ENCODE measurements at regions not wholly inside any gene's neighbourhood (a gene's known extent, or its start where the extent isn't known, plus 50 kb on each side); places are given as distances from the start of the nearest gene placed in this dataset.
"Not testable (repeated sequence)": the region's sequence is repeated elsewhere in the genome, so short reads cannot be mapped to it uniquely, and the experiment has no call there.

DNA sequence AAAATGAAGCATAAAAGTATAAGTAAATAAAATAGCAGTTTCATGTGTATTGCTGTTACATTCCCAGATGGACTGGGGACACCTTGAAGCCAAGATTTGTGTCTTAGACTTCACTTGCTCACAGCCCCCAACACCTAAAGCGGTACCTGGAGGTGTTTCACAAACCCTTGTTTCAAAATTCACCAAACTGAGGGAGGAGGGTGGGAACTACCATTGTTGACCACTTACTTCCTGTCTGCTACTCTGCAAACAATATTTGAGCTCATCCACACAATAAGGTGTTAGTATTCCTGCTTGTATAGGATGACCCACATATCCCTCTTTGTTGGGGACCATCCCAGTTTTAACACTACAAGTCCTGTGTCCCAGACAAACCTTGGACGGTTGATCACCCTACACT is 115.9 kb upstream of the SYT6 start:
- DNase-seq (ENCODE audit: low read depth), result no peak

DNA sequence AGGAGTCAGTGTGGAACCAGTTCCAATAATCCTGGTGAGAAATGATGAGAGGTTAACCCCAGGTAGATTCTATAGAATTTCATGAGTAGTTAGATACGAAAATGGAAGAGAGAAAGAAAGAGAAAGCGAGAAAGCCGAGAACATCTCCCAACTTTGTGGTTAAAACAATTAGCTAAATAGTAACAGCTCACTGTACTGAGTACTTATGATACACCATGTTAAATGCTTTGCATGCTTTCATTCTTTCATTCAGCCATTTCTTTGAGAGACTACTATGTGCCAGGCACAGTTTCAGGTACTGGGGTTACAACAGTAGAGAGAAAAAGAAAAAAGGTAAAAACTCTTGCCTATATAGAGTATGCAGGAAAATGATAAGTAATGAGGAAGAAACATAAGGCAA is 109.7 kb upstream of the SYT6 start:
- no peak for DNase-seq (ENCODE audit: low read depth)

DNA sequence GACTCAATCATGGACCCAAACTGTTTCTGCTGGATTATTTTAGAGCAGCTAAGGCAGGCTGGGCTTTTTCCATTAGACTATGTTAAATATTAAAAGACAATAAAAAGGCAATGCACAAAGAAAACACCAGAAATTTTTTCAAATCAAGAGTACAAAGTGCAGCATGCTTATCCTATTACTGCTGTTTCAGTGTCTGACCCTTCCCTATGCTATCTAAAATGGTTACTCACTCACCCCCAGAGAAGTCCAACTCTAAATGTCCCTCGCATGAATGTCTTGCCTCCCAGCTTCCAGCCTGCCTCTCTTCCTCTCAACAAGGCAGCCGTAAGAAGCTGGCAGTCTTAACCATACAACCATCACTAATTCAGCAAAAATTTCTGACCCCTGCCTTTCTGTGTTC is 108.7 kb upstream of the SYT6 start:
- DNase-seq (ENCODE audit: low read depth), result peak; percentile 2

DNA sequence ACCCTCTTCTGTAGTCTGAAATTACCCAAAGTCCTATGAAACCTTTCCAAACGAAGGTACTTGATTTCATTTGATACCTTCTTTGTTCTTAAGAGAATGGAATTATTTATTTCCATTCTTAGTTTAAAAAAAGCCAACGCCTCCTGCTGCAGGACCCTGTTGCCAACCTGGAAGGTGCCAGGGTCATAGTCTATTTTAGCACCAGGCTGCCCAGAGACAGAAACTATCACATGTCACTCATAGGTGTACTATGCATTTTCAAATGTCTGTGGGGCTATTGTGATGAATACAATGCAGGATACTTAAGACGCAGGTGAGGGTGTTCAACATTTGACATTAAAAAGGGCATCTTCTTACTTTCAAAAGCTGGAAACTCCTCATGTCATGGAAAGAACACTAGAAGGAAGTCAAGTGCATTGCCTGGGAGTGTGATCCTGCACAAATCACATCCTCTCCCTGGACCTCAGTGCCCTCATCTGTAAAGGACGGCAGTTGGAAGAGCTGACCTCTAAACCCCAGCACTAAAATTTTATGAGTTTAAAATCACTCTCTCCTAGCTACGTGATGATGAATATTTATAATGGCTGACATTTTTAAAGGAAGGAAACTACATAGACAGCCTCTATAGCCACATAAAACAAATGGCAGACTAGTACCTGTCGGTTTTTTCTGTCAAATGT is 107.3 kb upstream of the SYT6 start:
- no peak for DNase-seq (ENCODE audit: low read depth)

DNA sequence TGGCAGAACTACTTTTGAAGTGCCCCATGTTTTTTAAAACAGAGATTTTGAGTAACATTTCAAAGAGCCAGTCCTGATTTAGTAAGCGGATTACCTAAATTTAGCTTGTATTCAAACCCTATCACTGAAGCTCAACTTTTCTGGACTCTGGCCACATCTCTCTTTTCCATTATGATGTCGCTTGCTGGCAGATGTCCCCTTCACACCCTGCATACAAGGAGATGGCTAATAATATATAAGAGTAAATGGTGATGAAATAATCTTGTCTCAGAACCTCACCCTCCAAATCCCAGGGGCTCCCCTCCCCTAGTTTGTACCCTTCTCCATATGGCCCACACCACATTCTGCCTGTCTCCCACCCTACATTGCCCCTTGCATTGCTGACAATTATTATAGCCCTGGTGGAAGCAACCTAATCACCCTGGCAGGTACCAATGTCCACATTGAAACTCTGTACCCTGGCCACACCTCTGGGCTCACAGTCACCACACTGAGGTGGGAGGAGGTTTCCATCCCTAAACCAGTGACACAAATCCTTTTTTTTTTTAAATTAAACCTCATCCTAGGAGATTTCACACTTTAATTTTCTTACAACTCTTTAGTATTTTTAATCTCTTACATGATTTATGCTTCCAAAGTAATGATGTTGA is 106.0 kb upstream of the SYT6 start:
- DNase-seq (ENCODE audit: low read depth), result no peak

DNA sequence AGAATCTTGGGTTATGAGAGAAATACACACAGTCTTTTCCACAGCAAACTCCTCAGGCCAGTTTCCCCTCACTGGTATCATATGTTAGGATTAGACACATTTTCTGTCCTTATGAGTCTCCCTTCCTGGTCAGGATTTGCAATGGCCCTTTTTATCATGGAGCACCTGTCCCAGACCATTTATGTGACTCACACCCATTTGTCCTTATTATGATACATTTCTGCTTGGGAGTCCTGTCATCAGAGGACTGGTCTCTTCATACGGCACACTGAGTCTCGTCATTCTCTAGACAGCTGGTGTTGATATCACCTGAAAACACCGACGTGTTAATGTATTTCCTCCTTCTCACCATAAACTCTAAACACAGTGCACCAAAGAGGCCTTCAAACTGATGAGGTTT is 105.0 kb upstream of the SYT6 start:
- DNase-seq (ENCODE audit: low read depth), result no peak

DNA sequence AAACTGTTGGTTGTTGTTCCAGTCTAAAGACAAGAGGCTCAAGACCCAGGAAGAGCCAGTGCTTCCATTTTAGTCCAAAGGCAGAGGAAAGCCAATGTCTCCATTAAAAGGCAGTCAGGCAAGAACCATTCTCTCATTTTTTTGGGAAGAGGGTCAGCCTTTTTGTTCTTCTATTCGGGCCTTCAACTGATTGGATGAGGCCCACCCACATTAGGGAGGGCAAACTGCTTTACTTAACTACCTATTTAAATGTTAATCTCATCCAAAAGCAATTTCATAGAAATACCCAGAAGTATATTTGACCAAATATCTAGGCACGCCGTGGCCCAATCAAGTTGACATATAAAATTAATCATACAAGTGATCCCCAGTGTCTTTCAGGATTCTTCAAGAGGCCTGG is 104.4 kb upstream of the SYT6 start:
- no peak for DNase-seq (ENCODE audit: low read depth)

DNA sequence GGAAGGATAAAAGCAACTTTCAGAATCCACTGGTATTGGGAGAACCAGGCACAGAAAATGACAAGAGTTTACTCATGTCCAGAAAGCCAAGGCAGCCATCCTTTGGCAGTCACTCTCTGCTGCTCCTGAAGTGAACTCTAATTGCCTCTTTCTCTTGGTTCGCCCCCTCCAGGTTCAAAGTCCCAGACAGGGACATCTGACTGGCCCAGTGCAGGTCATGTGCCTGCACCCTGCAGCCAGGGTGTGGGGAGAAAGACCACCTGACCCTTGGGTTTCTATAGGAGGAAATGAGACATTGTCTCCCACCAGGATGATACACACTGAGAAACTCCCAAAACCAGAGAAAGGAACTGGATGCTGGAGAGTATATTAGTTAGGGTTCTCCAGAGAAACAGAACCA is 103.9 kb upstream of the SYT6 start:
- DNase-seq (ENCODE audit: low read depth), result no peak

DNA sequence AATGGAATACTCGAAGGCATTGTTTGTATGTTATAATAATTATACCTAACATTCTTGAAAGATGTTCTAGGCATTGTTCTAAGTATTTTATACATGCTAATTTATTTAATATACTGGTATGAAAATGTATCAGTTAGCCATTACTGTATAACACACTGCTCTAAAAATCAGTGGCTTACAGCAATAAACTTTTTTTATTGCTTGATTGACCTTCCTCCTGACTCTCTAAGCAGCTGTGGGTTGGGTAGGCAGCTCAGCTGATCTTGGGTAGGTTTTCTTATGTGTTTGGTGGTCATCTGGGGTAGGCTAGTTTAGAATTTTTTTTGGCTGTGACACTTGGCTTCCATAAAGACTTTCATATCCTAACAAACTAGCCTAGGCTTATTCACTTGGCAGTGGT is 100.2 kb upstream of the SYT6 start:
- DNase-seq (ENCODE audit: low read depth), result no peak

DNA sequence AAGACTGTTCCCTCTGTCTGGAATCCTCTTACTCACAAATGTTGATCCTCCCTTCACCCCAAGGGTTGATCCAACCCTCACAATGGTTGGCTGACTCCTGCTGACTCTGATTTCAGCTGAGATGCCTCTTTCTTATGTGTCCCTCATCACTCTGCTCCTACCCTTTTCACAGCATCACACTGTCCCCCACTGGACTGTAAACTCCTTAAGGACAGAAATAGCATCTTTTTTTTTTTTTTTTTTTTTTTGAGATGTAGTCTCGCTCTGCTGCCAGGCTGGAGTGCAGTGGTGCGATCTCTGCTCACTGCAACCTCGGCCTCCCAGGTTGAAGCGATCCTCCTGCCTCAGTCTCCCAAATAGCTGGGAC is 97.9 kb upstream of the SYT6 start:
- DNase-seq (ENCODE audit: low read depth), result no peak

DNA sequence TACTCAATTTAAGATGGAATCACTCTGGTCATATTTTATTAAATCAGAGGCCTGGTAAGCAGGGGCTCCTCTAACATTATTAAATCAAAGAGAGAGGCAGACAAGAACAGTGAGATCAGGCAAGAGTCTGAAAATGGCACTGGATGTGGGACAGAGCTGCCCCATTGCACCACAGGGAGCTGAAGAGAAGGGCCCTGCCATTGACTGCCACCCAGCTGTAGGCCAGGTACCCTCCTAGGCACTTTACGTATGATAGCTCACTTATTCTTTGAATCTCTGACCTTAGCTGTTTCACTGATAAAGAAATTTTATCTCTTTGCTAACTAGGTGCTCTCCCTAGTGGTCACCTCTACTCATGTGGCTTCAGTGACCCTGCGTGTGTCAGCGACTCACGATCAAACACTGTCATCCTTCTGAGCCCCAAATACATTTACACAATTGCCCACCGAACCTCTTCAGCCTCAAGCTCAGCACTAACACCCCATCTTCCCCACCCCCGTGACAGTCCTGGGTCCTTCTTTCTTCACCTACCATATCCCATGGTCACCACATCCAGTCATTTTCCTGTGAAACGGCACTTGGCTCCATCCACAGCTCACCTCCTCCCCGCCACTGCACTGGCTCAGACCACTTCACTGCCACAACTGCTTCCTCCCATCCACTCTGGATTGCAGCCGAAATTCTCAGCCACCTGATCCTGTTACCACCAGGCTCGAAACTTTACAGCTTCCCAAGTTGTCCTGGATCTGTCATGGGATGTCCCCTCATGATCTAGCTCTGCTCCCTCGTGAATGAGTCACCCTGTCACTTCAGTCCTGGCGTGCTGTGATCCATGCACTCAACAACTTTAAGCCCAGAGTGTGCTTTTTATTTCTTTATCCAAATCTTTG is 97.3 kb upstream of the SYT6 start:
- no peak for DNase-seq (ENCODE audit: low read depth)

DNA sequence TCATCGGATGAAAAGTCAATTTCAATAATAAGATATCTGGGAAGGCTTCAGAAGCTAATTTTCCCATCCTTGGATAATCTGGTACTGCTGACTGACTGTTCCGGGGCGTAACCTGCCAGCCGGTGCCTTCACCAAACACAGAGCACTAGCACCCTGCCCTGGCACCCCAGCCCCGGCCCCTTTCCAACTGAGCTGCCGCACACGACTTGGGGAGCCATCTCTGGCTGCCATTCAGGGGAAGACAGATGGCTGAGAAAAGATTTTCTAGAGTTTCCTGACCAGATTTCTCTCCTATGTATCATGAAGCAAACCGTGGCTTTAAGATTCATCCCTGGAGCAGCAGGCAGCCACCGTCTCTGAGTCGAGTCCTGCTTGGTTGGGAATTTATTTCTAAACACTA is 96.0 kb upstream of the SYT6 start:
- no peak for DNase-seq (ENCODE audit: low read depth)

DNA sequence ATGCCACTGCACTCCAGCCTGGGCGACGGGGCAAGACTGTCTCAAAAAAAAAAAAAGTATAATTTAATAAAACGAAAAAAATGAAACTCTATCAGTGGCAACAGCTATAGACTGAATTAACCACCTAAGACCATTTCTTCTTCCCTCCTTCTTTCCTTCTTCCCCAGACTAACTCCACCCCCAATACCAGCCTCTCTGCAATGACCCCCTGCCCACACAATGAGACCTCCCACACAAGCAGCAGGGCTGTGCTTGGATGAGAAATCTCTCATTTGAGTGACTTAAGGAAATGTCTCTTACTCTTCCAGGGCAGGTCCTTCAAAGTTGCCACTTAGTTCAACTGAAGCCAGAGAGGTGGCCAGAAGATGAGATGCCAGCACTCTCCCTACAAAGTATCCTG is 94.5 kb upstream of the SYT6 start:
- DNase-seq (ENCODE audit: low read depth), result no peak

DNA sequence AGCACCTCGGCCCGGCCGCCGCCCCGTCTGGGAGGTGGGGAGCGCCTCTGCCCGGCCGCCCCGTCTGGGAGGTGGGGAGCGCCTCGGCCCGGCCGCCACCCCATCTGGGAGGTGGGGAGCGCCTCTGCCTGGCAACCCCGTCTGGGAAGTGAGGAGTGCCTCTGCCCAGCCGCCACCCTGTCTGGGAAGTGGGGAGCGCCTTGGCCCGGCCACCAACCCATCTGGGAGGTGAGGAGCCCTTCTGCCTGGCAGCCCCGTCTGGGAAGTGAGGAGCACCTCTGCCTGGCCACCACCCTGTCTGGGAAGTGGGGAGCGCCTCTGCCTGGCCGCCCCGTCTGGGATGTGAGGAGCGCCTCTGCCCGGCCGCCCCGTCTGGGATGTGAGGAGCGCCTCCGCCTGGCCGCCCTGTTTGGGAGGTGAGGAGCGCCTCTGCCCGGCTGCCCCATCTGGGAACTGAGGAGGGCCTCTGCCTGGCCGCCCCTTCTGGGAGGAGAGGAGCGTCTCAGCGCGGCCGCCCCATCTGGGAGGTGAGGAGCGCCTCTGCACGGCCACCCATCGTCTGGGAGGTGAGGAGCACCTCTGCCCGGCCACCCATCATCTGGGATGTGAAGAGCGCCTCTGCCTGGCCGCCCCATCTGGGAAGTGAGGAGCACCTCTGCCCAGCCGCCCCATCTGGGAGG is 89.0 kb upstream of the SYT6 start:
- not testable (repeated sequence) for DNase-seq (ENCODE audit: low read depth)

DNA sequence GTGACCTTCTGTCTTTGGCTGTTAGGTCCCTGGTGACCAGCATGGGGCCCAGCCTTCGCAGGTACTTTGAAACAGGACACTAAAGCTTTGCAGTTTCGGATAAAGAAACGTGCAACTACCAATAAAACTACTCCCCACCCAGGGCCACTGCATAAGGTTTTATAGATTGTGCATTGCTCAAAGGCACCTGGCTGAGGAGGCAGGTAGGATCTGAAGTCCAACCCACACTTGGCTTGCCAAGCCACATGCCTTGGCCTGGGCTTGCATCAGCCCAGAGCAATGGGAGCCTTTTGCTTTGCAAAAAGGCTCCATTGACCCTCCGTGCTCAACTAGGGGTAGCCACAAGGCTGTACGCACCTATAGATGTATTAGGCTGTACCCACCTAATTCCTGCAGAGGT is 84.4 kb upstream of the SYT6 start:
- DNase-seq (ENCODE audit: low read depth), result no peak

DNA sequence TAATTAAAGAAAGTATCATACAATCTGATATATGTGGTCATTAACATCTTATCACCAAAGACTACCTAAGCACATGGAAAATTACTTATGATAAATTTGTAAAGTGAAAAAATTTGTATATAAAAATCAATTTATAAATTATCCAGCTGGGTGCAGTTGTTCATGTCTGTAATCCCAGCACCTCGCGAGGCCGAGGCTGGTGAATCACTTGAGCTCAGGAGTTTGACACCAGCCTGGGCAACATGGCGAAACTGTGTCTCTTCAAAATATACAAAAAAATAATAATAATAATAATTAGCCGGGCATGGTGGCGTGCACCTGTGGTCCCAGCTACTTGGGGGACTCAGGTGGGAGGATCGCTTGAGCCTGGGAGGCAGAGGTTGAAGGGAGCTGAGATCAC is 82.8 kb upstream of the SYT6 start:
- DNase-seq (ENCODE audit: low read depth), result no peak

DNA sequence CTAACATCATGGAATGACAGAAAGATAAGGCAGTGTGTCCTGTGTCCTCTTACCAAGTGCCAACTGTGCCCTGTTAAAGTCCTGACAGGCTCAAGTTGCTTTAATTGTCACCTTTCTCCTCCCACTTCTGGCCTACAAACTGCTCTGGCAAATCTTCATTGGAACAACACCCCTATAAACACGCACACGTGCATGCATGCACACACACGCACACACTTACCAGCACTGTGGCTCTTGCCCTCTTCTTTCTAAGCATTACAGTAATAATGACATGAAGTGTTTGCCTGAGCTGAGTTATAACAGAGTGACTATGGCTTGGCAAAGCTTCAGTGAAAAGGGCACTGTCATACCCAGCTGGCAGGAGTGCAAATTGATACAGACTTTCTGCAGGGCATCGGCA is 82.3 kb upstream of the SYT6 start:
- no peak for DNase-seq (ENCODE audit: low read depth)

DNA sequence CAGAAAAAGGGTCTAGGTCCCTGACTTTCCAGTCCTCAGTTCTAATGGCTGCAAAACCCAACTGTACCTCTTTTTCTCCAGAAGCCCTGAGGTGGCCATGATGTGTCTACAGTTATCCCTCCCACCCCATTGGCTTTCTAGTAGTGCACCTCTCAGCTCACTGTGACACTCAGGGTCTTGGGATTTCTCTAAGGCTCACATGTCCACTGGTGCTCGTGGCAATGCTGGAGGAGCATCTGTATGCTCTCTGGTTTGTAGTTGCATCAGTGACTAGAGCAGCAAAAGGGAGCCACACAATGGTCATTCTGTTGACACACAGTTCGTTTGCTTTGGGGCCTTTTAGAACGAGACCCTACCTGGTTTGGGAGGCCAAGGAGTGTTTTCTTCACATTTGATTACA is 81.6 kb upstream of the SYT6 start:
- no peak for DNase-seq (ENCODE audit: low read depth)

DNA sequence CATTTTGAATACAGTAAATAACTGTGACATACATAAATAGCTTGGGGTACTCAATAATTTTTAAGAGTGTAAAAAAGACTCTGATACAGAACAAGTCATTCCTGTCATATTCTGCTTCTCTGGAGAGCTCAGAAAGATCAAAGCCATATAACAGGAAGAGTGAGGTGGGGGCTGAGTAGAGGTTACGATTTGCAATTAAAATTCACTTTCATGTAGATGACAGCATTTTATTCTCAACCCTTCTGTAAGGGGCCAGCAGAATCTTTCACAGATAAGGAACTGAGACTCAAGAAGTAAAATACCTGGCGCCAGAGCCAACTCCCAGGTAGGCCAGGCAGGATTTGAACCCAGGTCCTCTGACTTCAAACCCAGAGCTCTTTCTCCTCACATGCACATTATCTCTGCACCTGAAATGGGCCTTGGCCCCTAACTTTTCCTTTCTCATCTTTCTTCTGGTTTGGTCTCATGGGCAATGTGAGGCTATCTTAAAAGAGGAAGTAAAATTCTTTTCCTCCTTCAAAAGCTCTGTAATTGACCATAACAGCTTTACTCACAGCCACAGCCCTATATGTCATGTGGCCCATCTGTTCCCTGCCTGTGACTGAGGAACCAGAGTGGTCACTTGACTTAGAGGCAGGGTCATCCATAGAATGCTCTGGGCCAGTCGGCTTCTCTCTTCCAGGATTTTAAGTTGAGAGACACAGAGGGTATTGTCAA is 80.9 kb upstream of the SYT6 start:
- DNase-seq (ENCODE audit: low read depth), result no peak

DNA sequence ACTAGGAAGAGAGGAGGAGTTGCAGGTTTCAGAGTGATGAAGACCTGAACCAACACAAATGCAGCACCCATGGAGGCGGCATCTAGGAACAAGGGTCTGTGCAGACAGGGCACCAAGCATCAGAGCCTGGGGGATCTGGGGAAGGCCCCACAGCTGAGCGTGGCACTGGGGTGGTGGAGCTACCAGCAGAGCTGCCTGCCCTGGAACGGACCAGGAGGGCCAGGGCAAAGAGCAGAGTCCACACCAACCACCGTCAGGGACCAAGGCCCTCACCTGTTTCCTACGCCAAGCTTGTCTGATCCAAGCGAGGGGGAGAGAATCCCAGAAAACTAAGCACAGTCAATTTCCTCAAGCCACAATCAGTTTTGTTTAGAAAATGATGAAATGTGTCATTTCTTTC is 79.0 kb upstream of the SYT6 start:
- no peak for DNase-seq (ENCODE audit: low read depth)

DNA sequence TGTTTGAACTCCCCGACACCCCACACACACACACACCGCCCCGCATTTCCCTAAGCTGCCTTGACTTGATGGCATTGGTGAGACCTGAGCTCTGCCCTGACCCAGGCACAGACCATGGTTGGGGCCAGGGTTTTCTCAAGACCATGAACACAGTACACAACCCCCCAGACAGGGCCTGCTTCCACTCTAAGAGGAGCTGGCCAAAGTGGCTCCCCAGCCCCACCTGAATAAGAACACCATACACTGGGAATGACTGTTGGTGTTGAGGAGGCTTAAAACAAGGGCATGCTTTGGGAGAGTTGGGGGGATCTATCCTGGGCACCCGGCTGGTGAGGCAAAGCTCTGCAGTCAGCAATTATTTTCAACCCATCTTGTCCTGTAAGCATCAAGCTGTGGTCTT is 77.6 kb upstream of the SYT6 start:
- DNase-seq (ENCODE audit: low read depth), result no peak

DNA sequence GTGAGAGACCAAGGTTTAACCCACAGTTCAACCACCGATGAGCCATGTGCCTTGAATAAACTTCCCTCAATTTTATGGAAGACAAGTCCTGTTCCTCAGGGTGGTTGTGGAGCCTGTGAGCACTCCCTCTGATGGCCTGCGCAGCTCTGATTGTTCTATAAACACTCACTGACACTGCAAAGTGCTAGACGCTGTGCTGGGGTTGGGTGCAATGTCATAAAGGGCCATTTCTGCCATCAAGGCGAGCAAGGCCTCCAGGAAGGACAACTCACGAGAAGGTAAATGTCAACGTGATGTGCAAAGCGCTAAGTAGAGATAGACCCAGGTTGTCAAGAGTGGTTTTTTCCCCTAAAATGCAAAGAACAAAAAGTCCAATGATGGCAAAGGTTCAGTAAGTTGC is 75.7 kb upstream of the SYT6 start:
- no peak for DNase-seq (ENCODE audit: low read depth)
